ENCODE measurements at regions not wholly inside any gene's neighbourhood (a gene's known extent, or its start where the extent isn't known, plus 50 kb on each side); places are given as distances from the start of the nearest gene placed in this dataset.

DNA sequence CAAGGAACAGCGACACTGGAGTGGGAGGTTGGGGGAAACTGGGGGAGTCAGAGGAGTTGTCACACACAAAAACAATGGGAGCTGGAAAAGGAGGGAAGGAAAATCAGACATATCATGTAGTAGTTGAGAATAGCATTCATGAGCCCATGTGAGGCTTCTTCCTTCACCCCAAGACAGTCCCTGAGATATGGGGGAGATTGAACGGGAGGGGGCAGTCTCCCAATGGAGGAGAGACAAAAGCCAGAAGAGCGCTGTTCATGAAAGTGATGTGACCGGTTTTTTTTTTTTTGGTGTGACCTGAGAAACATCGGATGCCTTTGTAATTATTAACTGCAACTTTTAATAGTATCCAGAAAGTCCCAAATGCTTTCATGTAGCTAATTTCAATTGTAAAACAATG, 631.8 kb upstream of the KLF12 start:
- TF ChIP-seq CTCF (IDR thresholded peaks at IDR 0.05) = no peak
- no peak for TF ChIP-seq POLR2A (IDR thresholded peaks at IDR 0.05)
- TF ChIP-seq POLR2AphosphoS5 (IDR thresholded peaks at IDR 0.05) = no peak
